Aorta (tissue), 5 donors: ENCODE measurements at regions not wholly inside any gene's neighbourhood (a gene's known extent, or its start where the extent isn't known, plus 50 kb on each side); places are given as distances from the start of the nearest gene placed in this dataset.
"Not testable (repeated sequence)": the region's sequence is repeated elsewhere in the genome, so short reads cannot be mapped to it uniquely, and the experiment has no call there.

Source experiments
- ATAC-seq: fragments of 200-7000 bp; cut with Tn5 transposase; one replicate; pipeline ENCODE4 v1.9.1; 2022; ENCODE audit warnings: moderate library complexity; ENCODE audit not compliant: low FRiP score
- DNase-seq, 2 donors: peaks; one replicate each; pipeline ENCODE4 v3.0.0-alpha.2; 2020
- H3K27ac ChIP-seq, 2 donors: one replicate each; pipeline ENCODE4 v1.5.1; 2013; ENCODE audit warnings: low read length in 2 of 2, mild to moderate bottlenecking in 2 of 2, moderate library complexity in 2 of 2, control low read depth in 1 of 2, inconsistent platforms in 1 of 2, low read depth in 1 of 2
- H3K27me3 ChIP-seq, 2 donors: one replicate each; pipeline ENCODE4 v1.6.1; 2013; ENCODE audit warnings: control low read depth in 1 of 2, low read length in 1 of 2, mild to moderate bottlenecking in 1 of 2, moderate library complexity in 1 of 2; ENCODE audit not compliant: insufficient read depth in 2 of 2, control insufficient read depth in 1 of 2
- H3K36me3 ChIP-seq, 2 donors: one replicate each; pipeline ENCODE4 v1.6.1; 2013; ENCODE audit warnings: control low read depth in 1 of 2, low read length in 1 of 2, mild to moderate bottlenecking in 1 of 2; ENCODE audit not compliant: insufficient read depth in 2 of 2, control insufficient read depth in 1 of 2
- H3K4me1 ChIP-seq, 2 donors: one replicate each; pipeline ENCODE4 v1.6.1; 2013; ENCODE audit warnings: low read length in 2 of 2, control low read depth in 1 of 2, mild to moderate bottlenecking in 1 of 2, moderate library complexity in 1 of 2; ENCODE audit not compliant: insufficient read depth in 2 of 2, control insufficient read depth in 1 of 2
- H3K4me3 ChIP-seq, 2 donors: one replicate each; pipeline ENCODE4 v1.5.1; 2013; ENCODE audit warnings: low read length in 2 of 2, control low read depth in 1 of 2, mild to moderate bottlenecking in 1 of 2
- H3K9me3 ChIP-seq: one replicate; pipeline ENCODE4 v1.6.1; 2013; ENCODE audit warnings: mild to moderate bottlenecking, low read length; ENCODE audit not compliant: control insufficient read depth
- WGBS, 2 donors: extraction: QIAGEN DNeasy Blood & Tissue Kit; methylation state at CpG; one replicate each; pipeline ENCODE4 v1.1.7; 2013; 5-methylcytosine and 5-hydroxymethylcytosine counted together
- intact Hi-C, 2 donors: fragments of 100-400 bp; cut with DNase I; formaldehyde crosslinking; loops; one replicate each; pipeline versions ENCODE4 v1.14.2 to v1.15.0; 2022
- donor health status: healthy with polysubstance abuse.
- donor health status: Bipolar disorder and iron deficiency.
- donor health status: DM: no; HTN: no; CAD: no.
- donor health status: DM: no; HTN: no; CAD: no.
- donor health status: DM: yes; HTN: yes; CAD: no.

DNA sequence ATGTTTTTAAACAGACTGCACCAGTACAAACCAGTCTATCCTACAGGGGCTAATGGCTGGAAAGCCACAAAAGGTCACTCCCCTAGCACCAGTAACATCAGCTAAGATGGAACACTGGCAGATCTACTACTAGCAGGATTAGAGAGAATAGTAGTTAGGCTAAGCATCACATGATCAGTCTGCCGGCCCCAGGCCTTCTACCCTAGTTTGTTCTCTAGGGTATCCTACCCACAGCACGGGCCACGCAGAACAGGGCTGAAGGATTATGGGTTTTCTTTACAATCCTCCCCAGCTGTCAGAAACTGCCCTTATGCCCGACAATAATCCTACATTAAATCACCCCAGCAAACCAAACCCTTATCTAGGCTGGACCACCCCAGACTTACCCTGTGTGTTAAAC lies 156.0 kb downstream of the LY86 start:
- WGBS, 2 donors: 81 to 83% methylated on average over 4 of the region's 4 CpGs
- Histone ChIP-seq H3K36me3 (no peaks in the 10 kb centered on the region), H3K4me1 (no peaks in the 10 kb centered on the region)

DNA sequence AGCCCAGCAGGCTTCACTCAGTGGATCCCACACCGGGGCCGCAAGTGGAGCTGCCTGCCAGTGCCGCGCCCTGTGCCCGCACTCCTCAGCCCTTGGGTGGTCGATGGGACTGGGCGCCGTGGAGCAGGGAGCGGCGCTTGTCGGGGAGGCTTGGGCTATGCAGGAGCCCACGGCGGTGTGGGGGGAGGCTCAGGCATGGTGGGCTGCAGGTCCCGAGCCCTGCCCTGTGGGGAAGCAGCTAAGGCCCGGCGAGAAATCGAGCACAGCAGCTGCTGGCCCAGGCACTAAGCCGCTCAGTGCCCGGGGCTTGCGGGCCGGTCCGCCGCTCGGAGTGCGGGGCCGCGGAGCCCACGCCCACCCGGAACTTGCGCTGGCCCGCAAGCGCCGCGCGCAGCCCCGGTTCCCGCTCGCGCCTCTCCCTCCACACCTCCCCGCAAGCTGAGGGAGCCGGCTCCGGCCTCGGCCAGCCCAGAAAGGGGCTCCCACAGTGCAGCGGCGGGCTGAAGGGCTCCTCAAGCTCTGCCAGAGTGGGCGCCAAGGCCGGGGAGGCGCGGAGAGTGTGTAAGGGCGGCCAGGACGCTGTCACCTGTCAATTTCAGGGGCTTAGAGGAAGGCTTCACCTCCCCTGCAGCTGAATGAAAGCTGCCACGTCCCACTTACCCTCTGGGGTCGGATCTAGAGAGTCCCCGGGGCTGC lies 157.3 kb downstream of the LY86 start:
- H3K27ac ChIP-seq, DNase-seq, H3K4me1 ChIP-seq, H3K36me3 ChIP-seq, intact Hi-C loops, ATAC-seq, H3K27me3 ChIP-seq, H3K4me3 ChIP-seq, H3K9me3 ChIP-seq: not testable (repeated sequence)
- 95 to 96% methylated on average over 39 to 54 of the region's 54 CpGs for WGBS, 2 donors

More for the DNA sequence above, 156.0 kb downstream of the LY86 start:
- Histone ChIP-seq H3K27me3 (no peaks in the 10 kb centered on the region), H3K9me3 (no peaks in the 10 kb centered on the region), H3K27ac (no peak overlapping the region), H3K4me3 (no peak overlapping the region)
- intact Hi-C loops: no loop called here
- DNase-seq (no peak), ATAC-seq (no peak)

DNA sequence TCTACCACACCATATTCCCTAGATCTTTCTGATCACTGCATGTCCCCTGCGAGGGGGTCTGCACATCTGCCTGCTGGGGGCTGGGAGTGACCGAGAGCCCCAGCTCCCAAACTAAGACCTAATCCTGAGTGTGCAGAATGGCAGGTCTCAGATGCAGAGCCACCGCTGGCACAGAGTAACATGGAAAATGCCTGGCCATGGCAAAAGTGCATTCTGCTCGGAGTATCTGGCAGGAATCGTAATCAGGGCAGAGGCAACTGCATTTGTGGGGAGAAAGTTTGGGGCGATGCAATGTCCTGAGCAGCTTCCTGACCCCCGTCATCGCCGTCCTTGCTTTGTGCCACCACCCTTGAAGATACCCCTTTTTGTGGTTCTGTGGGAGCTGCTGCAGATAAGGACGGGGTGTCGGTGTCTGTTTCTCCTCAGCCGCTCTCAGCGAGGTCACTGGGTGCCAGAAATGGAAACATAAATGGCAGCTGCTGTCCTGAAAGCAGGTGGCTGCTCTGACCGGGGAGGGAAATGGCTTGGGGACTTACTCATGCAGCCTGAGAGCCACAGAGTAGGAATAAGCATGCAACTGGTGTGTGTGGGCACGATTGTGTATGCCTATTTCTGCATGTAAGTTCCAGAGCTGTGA lies 157.9 kb downstream of the LY86 start:
- H3K27ac ChIP-seq: no peak overlapping the region

DNA sequence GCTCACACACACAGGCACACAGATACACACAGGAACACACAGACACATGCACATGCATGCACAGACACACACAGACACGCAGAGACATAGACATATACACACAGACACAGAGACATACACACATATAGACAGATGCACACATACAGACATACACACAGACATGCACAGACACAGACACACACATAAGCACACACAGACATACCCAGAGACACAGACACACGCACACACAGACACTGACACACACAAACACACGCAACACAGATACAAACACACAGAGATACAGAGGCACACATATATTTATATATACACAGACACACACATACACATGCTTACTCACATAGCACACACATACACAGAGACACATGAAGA lies 158.4 kb downstream of the LY86 start:
- no peak for DNase-seq
- no peak overlapping the region for H3K27ac ChIP-seq
- no peaks in the 10 kb centered on the region for H3K36me3 ChIP-seq
- no peak overlapping the region for H3K4me3 ChIP-seq
- no peaks in the 10 kb centered on the region for H3K27me3 ChIP-seq
- WGBS, 2 donors: 91 to 93% methylated on average over 3 of the region's 3 CpGs
- intact Hi-C loops: no loop called here
- no peaks in the 10 kb centered on the region for H3K9me3 ChIP-seq
- H3K4me1 ChIP-seq: no peaks in the 10 kb centered on the region
- ATAC-seq: no peak

More for the DNA sequence above, 157.9 kb downstream of the LY86 start:
- 71% methylated on average over 15 of the region's 15 CpGs for WGBS, 2 donors
- Histone ChIP-seq H3K4me1 (no peaks in the 10 kb centered on the region), H3K36me3 (no peaks in the 10 kb centered on the region), H3K9me3 (no peaks in the 10 kb centered on the region), H3K4me3 (no peak overlapping the region), H3K27me3 (no peaks in the 10 kb centered on the region)
- intact Hi-C loops: no loop called here
- DNase-seq: no peak
- no peak for ATAC-seq

DNA sequence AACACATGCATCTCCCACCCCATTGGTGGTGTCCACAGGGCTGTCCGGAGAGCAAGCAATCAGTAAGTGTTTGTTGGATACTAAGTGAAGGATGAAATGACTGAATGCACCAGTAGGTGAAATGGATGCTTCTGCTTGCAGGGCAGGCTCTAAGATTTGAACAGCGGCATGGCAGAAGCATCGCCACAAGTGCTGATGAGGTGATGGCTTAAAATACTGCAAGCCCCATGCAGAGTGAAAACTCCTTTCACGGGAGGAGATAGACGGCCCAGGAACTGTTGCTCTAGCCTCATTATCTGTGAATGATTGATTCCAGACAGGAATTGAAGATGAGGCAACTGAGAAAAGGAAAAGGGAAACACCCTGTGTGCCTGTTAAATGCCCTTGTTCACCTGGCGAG lies 158.9 kb downstream of the LY86 start:
- H3K27ac ChIP-seq: no peak overlapping the region
- ATAC-seq: no peak

DNA sequence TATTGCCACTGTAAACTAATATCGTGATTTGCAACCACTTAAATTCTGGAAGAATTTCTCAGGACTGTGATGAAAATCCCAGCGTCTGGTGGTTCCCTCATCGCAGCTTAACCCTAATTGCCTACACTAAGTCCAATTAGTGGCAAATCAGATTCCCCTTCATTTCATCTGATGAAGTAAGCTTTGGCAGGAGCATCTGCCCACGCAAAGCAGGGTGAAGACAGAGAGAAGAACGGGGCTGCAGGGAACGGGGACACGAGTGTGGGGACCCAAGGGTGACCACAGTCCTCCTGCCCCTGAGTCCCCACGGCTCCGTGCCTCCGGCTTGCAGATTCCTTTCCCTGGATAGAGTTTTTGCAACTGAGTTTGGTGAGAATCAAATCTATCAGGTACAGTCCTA lies 159.5 kb downstream of the LY86 start:
- H3K9me3 ChIP-seq: no peaks in the 10 kb centered on the region
- no peaks in the 10 kb centered on the region for H3K4me1 ChIP-seq
- WGBS, 2 donors: 80 to 82% methylated on average over 10 of the region's 10 CpGs
- ATAC-seq (no peak), DNase-seq (no peak)
- no peaks in the 10 kb centered on the region for H3K27me3 ChIP-seq
- H3K36me3 ChIP-seq: no peaks in the 10 kb centered on the region
- intact Hi-C loops: no loop called here
- no peak overlapping the region for H3K27ac ChIP-seq
- H3K4me3 ChIP-seq: no peak overlapping the region

More for the DNA sequence above, 158.9 kb downstream of the LY86 start:
- H3K9me3 ChIP-seq: no peaks in the 10 kb centered on the region
- no peak overlapping the region for H3K4me3 ChIP-seq
- intact Hi-C loops: no loop called here
- no peaks in the 10 kb centered on the region for H3K36me3 ChIP-seq
- no peak for DNase-seq
- H3K27me3 ChIP-seq: no peaks in the 10 kb centered on the region
- no peaks in the 10 kb centered on the region for H3K4me1 ChIP-seq
- 68 to 75% methylated on average over 6 of the region's 6 CpGs for WGBS, 2 donors

DNA sequence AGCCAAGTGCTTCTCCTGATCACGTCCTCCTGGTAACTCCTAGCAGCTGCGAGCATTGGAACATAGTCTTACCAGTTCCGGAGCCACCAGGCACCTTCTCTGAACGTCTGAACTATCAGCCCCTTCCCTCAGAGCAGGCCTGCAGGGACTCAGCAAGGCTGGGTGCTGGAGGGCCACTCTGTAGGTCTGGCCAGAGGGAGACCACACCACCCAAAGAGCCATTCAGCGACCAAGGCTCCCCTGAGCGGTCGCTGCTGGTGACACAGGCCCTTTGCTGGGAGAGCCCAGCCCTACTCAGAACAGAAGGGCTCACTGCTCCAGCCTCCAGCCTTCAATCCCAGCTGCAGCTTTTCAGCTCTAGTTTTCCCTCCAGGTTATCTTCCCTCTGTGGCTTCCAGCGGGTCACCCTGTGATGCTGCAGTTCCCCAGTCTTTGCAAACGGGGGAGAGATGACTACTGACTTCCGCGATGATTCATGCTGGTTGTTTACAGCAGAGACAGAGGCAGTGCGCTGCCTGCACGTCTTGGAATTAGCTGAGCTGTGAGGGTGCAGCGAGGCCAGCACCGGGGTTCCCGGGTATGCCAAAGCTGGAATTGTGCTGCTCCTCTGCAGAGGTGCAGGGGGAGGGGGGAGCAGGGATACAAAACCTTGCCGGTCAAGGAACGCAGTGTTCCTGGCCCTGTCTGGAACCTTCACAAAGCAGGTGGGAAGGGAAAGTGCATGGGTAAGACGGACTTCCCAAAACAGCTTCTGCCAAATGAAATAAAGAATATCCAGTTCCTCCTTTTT lies 161.4 kb downstream of the LY86 start:
- 65 to 68% methylated on average over 19 of the region's 19 CpGs for WGBS, 2 donors
- no peaks in the 10 kb centered on the region for H3K36me3 ChIP-seq
- H3K27me3 ChIP-seq: no peaks in the 10 kb centered on the region
- H3K9me3 ChIP-seq: no peaks in the 10 kb centered on the region
- DNase-seq: peak in 1 of 2 donors; percentile 77
- no peak overlapping the region for H3K27ac ChIP-seq
- no peaks in the 10 kb centered on the region for H3K4me1 ChIP-seq
- ATAC-seq: peak; percentile 56
- H3K4me3 ChIP-seq: no peak overlapping the region
- intact Hi-C loops: no loop called here

DNA sequence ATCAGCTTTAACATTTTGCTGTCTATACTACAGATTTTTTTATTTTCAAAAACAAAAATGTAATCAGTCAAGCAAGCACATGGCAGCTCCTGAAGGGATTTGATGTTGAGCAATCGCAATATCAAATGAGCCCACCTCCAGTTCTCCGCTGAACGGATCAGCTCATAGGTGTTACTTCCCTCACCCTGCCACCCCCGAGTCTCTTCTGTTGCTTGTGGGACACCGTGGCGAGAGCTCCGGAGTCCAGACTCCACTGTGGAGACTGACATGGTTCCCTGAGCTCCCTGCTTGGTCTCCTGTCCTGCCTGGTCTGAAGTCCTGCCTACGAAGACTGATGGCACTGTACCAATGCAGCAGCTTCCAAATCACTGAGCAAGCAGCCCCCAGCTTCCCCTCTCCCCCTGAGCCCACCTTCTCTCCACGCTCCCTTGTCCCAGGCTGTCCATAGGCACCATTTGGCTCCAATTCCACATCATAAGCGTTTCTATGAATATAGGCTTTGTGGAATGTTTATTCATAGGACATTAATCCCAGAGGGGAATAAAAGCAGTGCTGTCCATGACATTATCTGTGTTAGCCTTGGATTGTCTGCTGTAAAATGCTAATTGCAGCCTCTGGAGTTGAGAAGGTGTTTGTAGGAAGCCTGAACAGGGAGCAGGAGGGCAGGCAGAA lies 162.2 kb downstream of the LY86 start:
- DNase-seq: no peak
- H3K9me3 ChIP-seq: no peaks in the 10 kb centered on the region
- no peaks in the 10 kb centered on the region for H3K36me3 ChIP-seq
- H3K4me1 ChIP-seq: no peaks in the 10 kb centered on the region
- ATAC-seq: no peak
- intact Hi-C loops: no loop called here
- WGBS, 2 donors: 81 to 85% methylated on average over 10 of the region's 10 CpGs
- H3K27me3 ChIP-seq: no peaks in the 10 kb centered on the region
- H3K4me3 ChIP-seq: no peak overlapping the region
- H3K27ac ChIP-seq: no peak overlapping the region
